H9 (cell line): ENCODE measurements at regions not wholly inside any gene's neighbourhood (a gene's known extent, or its start where the extent isn't known, plus 50 kb on each side); places are given as distances from the start of the nearest gene placed in this dataset.

ENCODE experiments used
- DNase-seq: peaks from one replicate; pipeline ENCODE4 v3.0.0-alpha.2; 2017
- H2AFZ ChIP-seq: one replicate; pipeline ENCODE4 v1.6.1; 2013; ENCODE audit warnings: mild to moderate bottlenecking, low read length, control low read depth, moderate library complexity
- H2AK5ac ChIP-seq: 2 replicates; pipeline ENCODE4 v1.6.1; 2013; ENCODE audit warnings: low read length, control low read depth, mixed read lengths; ENCODE audit not compliant: insufficient read length
- H2BK120ac ChIP-seq: one replicate; pipeline ENCODE4 v1.6.1; 2013; ENCODE audit warnings: low read depth, mild to moderate bottlenecking, low read length, control low read depth, inconsistent platforms; ENCODE audit not compliant: poor library complexity, severe bottlenecking
- H2BK12ac ChIP-seq: 2 replicates; pipeline ENCODE4 v1.6.1; 2013; ENCODE audit warnings: low read length, control low read depth, mixed read lengths, low read depth; ENCODE audit not compliant: insufficient read length
- H2BK15ac ChIP-seq: 2 replicates; pipeline ENCODE4 v1.6.1; 2013; ENCODE audit warnings: low read depth, low read length, control low read depth
- H2BK20ac ChIP-seq: one replicate; pipeline ENCODE4 v1.6.1; 2013; ENCODE audit warnings: low read depth, mild to moderate bottlenecking, low read length, control low read depth, inconsistent platforms; ENCODE audit not compliant: poor library complexity, severe bottlenecking
- H2BK5ac ChIP-seq: 2 replicates; pipeline ENCODE4 v1.6.1; 2013; ENCODE audit warnings: low read length, control low read depth, mixed read lengths; ENCODE audit not compliant: insufficient read length
- H3K14ac ChIP-seq: 2 replicates; pipeline ENCODE4 v1.6.1; 2013; ENCODE audit warnings: low read length, control low read depth; ENCODE audit not compliant: insufficient read depth
- H3K18ac ChIP-seq: 2 replicates; pipeline ENCODE4 v1.6.1; 2013; ENCODE audit warnings: low read depth, mild to moderate bottlenecking, mixed read lengths, low read length, control low read depth; ENCODE audit not compliant: insufficient read length
- H3K23ac ChIP-seq: 2 replicates; pipeline ENCODE4 v1.6.1; 2013; ENCODE audit warnings: low read length, control low read depth, mixed read lengths, low read depth; ENCODE audit not compliant: insufficient read length
- H3K23me2 ChIP-seq: 2 replicates; pipeline ENCODE4 v1.6.1; 2013; ENCODE audit warnings: low read depth, mild to moderate bottlenecking, mixed read lengths, low read length, control low read depth; ENCODE audit not compliant: insufficient read length, poor library complexity, severe bottlenecking
- H3K27ac ChIP-seq: 2 replicates; pipeline ENCODE4 v1.5.1; 2013; ENCODE audit warnings: low read length, control low read depth, mixed read lengths, low read depth; ENCODE audit not compliant: insufficient read length
- H3K27me3 ChIP-seq: 2 replicates; pipeline ENCODE4 v1.6.1; 2013; ENCODE audit warnings: low read length, control low read depth, inconsistent platforms; ENCODE audit not compliant: insufficient read depth
- H3K4ac ChIP-seq: 2 replicates; pipeline ENCODE4 v1.6.1; 2013; ENCODE audit warnings: low read depth, mild to moderate bottlenecking, control low read depth, inconsistent platforms, low read length, moderate library complexity
- H3K4me1 ChIP-seq: 2 replicates; pipeline ENCODE4 v1.6.1; 2013; ENCODE audit warnings: low read length, control low read depth, inconsistent platforms; ENCODE audit not compliant: insufficient read depth
- H3K4me2 ChIP-seq: 2 replicates; pipeline ENCODE4 v1.6.1; 2013; ENCODE audit warnings: low read length, control low read depth, mixed read lengths; ENCODE audit not compliant: insufficient read length, insufficient read depth
- H3K56ac ChIP-seq: 2 replicates; pipeline ENCODE4 v1.6.1; 2013; ENCODE audit warnings: low read depth, mild to moderate bottlenecking, mixed read lengths, low read length, control low read depth; ENCODE audit not compliant: insufficient read length
- H3K79me1 ChIP-seq: 2 replicates; pipeline ENCODE4 v1.6.1; 2013; ENCODE audit warnings: low read depth, mild to moderate bottlenecking, moderate library complexity, low read length, control low read depth, inconsistent platforms; ENCODE audit not compliant: insufficient read depth, poor library complexity, severe bottlenecking
- H3K79me2 ChIP-seq: 2 replicates; pipeline ENCODE4 v1.6.1; 2013; ENCODE audit warnings: low read length, control low read depth, inconsistent platforms; ENCODE audit not compliant: insufficient read depth
- H3K9ac ChIP-seq: 2 replicates; pipeline ENCODE4 v1.6.1; 2013; ENCODE audit warnings: low read length, control low read depth, mixed read lengths; ENCODE audit not compliant: insufficient read length; ENCODE audit errors: extremely low read depth
- H3K9me3 ChIP-seq: one replicate; pipeline ENCODE4 v1.6.1; 2013; ENCODE audit warnings: low read depth, low read length, inconsistent platforms; ENCODE audit not compliant: control insufficient read depth
- H3T11ph ChIP-seq: one replicate; pipeline ENCODE4 v1.6.1; 2013; ENCODE audit warnings: mild to moderate bottlenecking, low read length, control low read depth, inconsistent platforms
- H4K20me1 ChIP-seq: one replicate; pipeline ENCODE4 v1.6.1; 2013; ENCODE audit not compliant: control insufficient read depth, insufficient read length, insufficient read depth
- H4K5ac ChIP-seq: 2 replicates; pipeline ENCODE4 v1.6.1; 2013; ENCODE audit warnings: low read depth, mild to moderate bottlenecking, mixed read lengths, low read length, control low read depth; ENCODE audit not compliant: insufficient read length
- H4K8ac ChIP-seq: replicated peaks from 2 replicates; pipeline ENCODE4 v1.6.1; 2013; ENCODE audit warnings: low read length, control low read depth, mixed read lengths, low read depth; ENCODE audit not compliant: insufficient read length
- H4K91ac ChIP-seq: 2 replicates; pipeline ENCODE4 v1.6.1; 2013; ENCODE audit warnings: low read depth, mild to moderate bottlenecking, moderate library complexity, mixed read lengths, low read length, control low read depth; ENCODE audit not compliant: insufficient read length
- H3K27ac Mint-ChIP-seq, 3 experiments: 2 replicates in 2 of 3; 3 replicates in 1 of 3; pipeline ENCODE4 v1.8.0; 2020 to 2021; ENCODE audit warnings: mixed read lengths in 3 of 3, mild to moderate bottlenecking in 1 of 3, moderate library complexity in 1 of 3
- H3K27me3 Mint-ChIP-seq: 2 replicates; pipeline ENCODE4 v1.8.0; 2021; ENCODE audit warnings: low read depth, mild to moderate bottlenecking, moderate library complexity, mixed read lengths
- H3K36me3 Mint-ChIP-seq, 3 experiments: 2 replicates in 2 of 3; 3 replicates in 1 of 3; pipeline ENCODE4 v1.8.0; 2020 to 2021; ENCODE audit warnings: low read depth in 3 of 3, mixed read lengths in 3 of 3; ENCODE audit not compliant: insufficient read depth in 1 of 3
- H3K4me1 Mint-ChIP-seq, 2 experiments: 2 replicates each; pipeline ENCODE4 v1.8.0; 2020; ENCODE audit warnings: mixed read lengths in 2 of 2
- H3K4me3 Mint-ChIP-seq, 2 experiments: 2 replicates in 1 of 2; 3 replicates in 1 of 2; pipeline ENCODE4 v1.8.0; 2020 to 2021; ENCODE audit warnings: mild to moderate bottlenecking in 2 of 2, mixed read lengths in 2 of 2, moderate library complexity in 1 of 2
- H3K9me3 Mint-ChIP-seq, 2 experiments: 2 replicates in 1 of 2; 3 replicates in 1 of 2; pipeline ENCODE4 v1.8.0; 2020; ENCODE audit warnings: mild to moderate bottlenecking in 2 of 2, mixed read lengths in 2 of 2, moderate library complexity in 1 of 2
- WGBS: extraction: QIAGEN DNeasy Blood & Tissue Kit; methylation state at CpG from one replicate; pipeline ENCODE4 v1.1.7; 2013; ENCODE audit warnings: missing lambda C conversion rate, low lambda C conversion rate, mixed read lengths; ENCODE audit not compliant: insufficient read length; ENCODE audit errors: extremely low coverage; 5-methylcytosine and 5-hydroxymethylcytosine counted together
- TF ChIP-seq, protein P1 (sequence below): fragments of 200-600 bp; sonication (generic); conservative IDR thresholded peaks from 3 replicates; pipeline ENCODE4 v1.8.0; 2021; ENCODE audit warnings: antibody characterized with exemption, mild to moderate bottlenecking

- no peaks in the 10 kb centered on the region for H3K36me3 Mint-ChIP-seq
- Histone ChIP-seq H3K4me1 (no peaks in the 10 kb centered on the region), H3K14ac (no peak overlapping the region), H3K18ac (no peak overlapping the region), H4K20me1 (no peaks in the 10 kb centered on the region), H2BK20ac (no peak overlapping the region), H2BK120ac (no peak overlapping the region), H3K79me1 (no peaks in the 10 kb centered on the region), H2BK12ac (no peak overlapping the region), H3K27me3 (no peaks in the 10 kb centered on the region), H2BK5ac (no peak overlapping the region), H4K91ac (no peak overlapping the region), H2BK15ac (no peak overlapping the region), H3K27ac (no peak overlapping the region), H3K79me2 (no peaks in the 10 kb centered on the region), H2AK5ac (no peak overlapping the region), H2AFZ (no peak overlapping the region), H4K5ac (no peak overlapping the region), H3K23ac (no peak overlapping the region), H3T11ph (no peak overlapping the region), H3K56ac (no peak overlapping the region), H3K4ac (no peak overlapping the region), H3K4me2 (no peak overlapping the region), H3K9ac (no peak overlapping the region), H3K9me3 (no peaks in the 10 kb centered on the region), H4K8ac (no peak overlapping the region), H3K23me2 (no peaks in the 10 kb centered on the region)
- H3K9me3 Mint-ChIP-seq = no peaks in the 10 kb centered on the region
- no peak for DNase-seq
- H3K27ac Mint-ChIP-seq = no peak overlapping the region
- no peaks in the 10 kb centered on the region for H3K27me3 Mint-ChIP-seq
- H3K4me3 Mint-ChIP-seq = no peak overlapping the region
- TF ChIP-seq, protein P1, sequence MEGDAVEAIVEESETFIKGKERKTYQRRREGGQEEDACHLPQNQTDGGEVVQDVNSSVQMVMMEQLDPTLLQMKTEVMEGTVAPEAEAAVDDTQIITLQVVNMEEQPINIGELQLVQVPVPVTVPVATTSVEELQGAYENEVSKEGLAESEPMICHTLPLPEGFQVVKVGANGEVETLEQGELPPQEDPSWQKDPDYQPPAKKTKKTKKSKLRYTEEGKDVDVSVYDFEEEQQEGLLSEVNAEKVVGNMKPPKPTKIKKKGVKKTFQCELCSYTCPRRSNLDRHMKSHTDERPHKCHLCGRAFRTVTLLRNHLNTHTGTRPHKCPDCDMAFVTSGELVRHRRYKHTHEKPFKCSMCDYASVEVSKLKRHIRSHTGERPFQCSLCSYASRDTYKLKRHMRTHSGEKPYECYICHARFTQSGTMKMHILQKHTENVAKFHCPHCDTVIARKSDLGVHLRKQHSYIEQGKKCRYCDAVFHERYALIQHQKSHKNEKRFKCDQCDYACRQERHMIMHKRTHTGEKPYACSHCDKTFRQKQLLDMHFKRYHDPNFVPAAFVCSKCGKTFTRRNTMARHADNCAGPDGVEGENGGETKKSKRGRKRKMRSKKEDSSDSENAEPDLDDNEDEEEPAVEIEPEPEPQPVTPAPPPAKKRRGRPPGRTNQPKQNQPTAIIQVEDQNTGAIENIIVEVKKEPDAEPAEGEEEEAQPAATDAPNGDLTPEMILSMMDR = no peak
- H3K4me1 Mint-ChIP-seq = peaks cover 2 to 3% of the 10 kb centered on the region in 2 experiments; a peak in 2 of 4 replicates
- WGBS = no CpG with 5 or more reads among the region's 3 CpGs
These were observed 445.7 kb downstream of the TOX3 start for GRCh38 chr16:52101246-52101645.
